Neural progenitor cell (in vitro differentiated cells): ENCODE measurements at regions not wholly inside any gene's neighbourhood (a gene's known extent, or its start where the extent isn't known, plus 50 kb on each side); places are given as distances from the start of the nearest gene placed in this dataset.

Experiments
- CTCF ChIP-seq: fragments of 200-600 bp; sonication (generic); IDR thresholded peaks from 2 replicates; pipeline ENCODE4 v1.5.1; 2017; ENCODE audit warnings: antibody characterized with exemption, mild to moderate bottlenecking
- EZH2 ChIP-seq: fragments of 200-600 bp; sonication (generic); IDR thresholded peaks from 2 replicates; pipeline ENCODE4 v1.6.1; 2017; ENCODE audit warnings: antibody characterized with exemption, mild to moderate bottlenecking, moderate library complexity

GRCh38 chr1:60861961-60862567 lies 220.3 kb upstream of the NFIA start:
- TF ChIP-seq CTCF: no peak
- no peak for TF ChIP-seq EZH2
